Activated T-cell treated with anti-CD3 and anti-CD28 coated beads for 24 hours (primary cell): ENCODE measurements at regions not wholly inside any gene's neighbourhood (a gene's known extent, or its start where the extent isn't known, plus 50 kb on each side); places are given as distances from the start of the nearest gene placed in this dataset.

Experiments used
- DNase-seq: peaks from one replicate; pipeline ENCODE4 v3.0.0-alpha.2; 2020; ENCODE audit warnings: low read depth

DNA sequence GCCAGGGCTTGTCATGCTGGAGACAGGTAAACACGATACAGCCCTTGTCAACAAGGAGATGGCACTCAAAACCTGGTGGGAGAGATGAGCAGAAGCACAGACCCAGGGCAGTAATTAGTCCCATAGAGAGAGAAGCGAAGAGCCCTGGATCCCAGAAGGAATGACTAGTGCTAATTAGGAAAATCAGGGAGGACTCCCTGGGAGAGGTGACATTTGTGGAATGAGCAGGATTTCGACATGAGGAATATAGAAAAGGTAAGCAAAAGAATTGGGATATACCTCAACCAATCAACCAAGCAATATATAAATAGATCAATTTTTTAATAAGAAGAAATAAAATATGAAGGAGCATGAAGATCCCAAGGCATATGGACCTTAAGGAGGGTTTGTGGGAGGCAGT, 98.5 kb upstream of the GJB5 start:
- no peak for DNase-seq

DNA sequence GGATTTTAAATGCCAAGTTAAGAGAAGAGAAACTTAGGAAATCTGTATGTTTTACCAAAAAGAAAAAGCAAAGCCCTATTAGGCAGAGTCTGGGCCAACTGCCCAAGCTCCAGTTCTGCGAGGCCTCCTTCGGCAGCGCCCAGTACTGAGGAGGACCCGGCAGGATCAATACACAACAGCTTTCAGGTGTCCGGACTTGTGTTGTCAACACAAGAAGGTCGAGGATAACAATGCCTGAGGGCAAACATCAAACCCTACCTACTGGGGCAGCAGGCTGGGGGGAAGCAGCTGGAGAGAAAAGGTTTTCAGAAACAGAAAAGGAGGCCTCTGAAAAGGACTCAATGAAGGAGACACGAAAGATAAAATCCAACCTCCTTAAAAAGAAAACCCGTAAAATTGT, 98.1 kb upstream of the GJB5 start:
- DNase-seq = no peak

DNA sequence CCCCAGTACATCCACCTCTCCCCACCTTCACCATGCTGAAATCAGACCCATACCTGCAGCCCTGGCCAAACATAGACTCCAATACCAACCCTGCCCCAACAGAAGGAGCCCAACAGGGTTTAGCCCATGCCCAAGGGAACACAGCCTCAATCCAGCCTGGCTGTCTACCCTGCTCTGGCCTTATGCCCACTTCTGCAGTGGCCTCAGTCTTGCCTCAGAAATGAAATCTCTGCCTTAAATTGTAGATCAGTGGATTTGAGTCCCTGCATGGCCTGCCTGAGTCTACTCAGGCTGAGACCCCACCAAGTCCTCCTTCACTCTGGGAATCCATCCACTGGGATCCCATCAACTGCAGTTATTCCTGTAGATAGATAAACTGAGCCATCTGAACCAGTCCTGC, 97.6 kb upstream of the GJB5 start:
- no peak for DNase-seq

DNA sequence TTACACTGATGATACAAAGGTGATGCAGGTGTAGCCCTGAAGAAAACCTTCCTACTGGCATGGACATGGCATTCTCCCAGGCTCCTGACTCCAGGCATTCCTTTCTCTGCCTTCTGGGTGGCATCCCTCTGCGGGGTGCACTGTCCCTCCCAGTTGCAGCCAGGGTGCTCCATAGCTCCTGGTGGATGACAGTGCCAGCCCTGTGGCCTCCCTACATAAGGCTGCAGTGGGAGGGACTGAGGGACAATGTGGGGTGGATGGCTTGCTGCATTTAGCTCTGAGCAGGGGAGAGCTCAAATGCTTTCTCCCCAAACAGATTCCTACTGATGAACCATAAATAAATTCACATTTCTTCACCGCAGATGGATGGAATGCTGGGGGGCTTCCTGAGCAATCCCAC, 97.0 kb upstream of the GJB5 start:
- no peak for DNase-seq

DNA sequence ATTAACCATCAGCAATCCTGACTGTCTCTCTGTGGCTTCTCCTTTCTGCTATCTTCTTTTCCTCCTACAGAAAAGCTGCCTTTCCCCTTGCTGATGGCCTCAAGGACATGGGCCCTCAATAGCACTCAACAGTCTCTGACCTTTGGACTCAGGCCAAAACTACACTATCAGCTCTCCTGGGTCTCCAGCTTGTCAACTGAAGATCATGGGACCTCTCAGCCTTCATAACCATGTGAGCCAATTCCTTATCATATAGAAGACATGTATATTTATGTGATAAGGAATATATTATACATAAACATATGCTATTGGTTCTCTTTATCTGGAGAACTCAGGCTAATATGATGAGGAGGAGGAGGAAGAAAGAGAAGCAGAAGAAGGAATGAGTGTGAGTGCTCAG, 91.8 kb upstream of the GJB5 start:
- DNase-seq = no peak

DNA sequence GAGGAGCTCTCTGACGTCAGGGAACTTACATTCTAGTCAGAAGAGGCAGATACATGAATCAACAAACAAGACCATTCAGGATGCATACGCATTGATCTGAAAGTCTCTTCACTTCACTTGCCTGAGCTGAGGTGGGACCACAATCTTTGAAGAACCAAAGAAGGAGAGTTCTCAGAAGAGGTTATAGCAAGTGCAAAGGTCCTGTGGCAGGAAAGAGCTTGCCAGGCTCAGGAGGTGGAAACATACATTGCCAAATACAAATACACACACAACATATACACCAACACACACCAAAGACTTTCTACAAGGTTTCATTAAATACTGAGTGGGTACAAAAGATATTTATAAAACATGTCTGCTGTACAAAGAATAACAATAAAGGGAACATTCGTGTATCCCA, 86.8 kb upstream of the GJB5 start:
- no peak for DNase-seq

DNA sequence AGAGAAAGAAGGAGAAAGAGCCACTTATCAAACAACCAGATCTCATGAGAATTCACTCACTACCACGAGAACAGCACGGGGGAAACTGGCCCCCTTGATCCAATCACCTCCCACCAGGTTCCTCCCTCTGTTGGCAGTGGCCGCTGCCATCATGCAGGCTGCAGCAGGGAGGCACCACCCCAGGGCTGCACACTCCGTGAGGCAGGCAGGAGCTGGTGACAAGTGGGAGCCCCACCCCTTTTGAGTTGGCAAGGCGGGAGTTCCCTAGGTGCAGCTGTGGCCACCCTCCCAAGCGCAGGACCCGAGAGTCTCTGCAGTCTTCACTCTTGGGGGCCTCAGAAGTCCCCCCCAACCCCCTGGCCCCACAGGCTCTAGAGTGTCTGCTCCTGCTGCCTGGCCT, 83.9 kb upstream of the GJB5 start:
- DNase-seq = no peak

DNA sequence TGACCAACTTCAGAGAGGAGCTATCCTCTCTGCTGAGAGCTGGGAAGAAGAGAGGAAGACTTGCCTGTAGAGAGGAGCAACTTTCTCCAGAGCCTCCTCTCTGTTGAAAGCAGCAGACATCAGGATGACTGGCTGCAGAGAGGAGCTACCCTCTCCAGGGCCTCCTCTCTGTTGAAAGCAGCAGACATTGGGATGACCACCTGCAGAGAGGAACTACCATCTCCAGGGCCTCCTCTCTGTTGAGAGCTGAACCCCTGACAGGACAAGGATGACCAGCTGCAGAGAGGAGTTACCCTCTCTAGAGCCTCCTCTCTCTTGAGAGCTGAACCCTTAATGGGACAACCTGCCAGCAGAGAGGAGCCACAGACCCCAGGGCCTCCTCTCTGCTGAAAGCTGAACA, 83.0 kb upstream of the GJB5 start:
- no peak for DNase-seq

DNA sequence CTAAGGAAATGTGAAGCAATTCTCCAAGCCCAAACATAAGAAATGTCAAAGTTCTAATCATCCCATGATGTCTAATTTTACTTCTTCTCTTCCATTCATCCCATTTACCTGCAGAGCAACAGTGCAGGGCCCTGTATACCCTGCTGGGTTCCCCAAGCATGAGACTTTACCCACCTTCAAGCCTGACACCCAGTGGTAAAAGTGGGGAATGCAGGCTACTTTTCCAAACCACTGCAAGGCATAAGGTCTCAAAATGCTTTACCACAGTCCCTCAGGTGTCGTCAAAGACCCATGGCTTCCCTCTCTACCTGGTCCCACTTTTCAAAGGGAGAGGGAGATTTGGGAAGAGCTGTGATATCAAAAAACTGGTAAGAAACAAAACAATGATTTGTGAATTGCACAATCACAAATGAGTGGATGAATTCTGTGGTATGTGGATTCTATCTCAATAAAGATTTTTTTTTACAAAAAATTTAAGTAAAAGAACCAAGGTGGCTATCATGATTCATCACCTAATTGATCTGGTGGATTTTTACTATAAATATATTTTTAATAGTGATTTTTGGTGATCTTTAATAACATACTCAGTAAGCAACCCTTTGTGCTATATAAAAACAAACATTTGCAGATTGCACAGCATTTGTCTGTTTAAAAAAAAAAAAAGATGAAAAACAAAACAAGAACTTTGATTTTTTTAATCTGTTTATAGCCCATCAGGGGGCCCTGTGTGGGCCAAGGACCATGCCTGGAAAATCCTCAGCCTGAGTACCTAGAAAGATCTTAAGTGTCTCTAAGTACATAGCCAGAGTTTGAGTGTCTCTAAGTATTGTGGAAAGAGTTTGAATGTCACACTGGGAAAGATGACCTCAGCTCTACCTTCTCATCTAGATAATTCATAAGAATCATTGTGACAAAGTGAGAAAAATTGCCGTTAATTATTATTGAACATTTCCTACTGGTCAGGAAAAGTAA, 73.1 kb upstream of the GJB5 start:
- peak; percentile 37 for DNase-seq

DNA sequence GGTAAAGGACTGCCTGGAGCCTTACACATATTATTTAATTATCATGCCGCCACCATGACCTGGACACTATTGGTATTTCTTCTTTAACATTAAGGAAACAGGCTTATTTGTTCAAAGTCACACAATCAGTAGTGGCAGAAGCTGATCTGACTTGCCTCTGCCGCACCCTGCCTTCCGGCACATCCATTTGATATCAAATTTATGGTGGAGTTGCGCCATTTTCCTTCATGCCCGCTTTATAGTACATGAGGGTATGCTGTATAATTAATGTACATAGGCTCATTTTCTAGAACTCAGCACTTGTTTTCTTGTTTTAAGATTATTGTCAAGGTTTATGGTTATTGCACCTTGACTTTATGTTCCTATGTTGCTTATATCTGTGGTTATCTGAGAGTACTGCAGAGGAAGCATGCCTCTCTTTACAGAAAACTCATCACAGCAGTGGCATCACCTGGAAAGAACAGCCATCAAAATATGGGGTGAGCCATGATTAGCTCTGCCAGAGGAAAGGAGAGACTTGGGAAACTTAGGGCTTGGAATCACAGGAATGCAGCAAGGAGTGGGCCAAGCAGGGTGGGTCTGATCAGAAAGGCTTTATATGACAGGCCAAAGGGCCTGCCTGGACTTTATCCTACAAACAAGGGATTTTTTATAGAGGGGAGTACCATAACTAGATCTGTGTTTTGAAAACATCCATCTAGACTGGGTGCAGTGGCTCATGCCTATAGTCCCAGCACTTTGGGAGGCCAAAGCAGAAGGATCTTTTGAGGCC, 72.2 kb upstream of the GJB5 start:
- no peak for DNase-seq

DNA sequence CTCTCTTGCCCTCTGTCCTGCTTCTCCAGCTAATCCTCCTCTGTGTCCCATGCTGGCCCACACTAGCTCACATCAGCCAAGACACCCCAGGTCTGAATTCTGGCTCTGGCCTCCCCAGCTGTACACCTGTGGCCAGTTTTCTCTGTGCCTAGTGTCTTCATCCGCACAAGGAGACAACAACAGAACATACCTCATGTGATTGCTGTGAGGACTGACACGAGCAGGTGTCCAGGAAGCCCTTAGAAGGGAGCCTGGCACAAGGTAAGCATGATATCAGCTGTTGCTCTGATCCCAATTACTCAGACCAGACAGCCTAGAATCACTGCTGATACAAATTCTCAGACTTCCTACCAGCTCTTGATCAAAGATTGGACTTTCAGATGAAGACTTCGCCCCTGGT, 71.2 kb upstream of the GJB5 start:
- DNase-seq = no peak

DNA sequence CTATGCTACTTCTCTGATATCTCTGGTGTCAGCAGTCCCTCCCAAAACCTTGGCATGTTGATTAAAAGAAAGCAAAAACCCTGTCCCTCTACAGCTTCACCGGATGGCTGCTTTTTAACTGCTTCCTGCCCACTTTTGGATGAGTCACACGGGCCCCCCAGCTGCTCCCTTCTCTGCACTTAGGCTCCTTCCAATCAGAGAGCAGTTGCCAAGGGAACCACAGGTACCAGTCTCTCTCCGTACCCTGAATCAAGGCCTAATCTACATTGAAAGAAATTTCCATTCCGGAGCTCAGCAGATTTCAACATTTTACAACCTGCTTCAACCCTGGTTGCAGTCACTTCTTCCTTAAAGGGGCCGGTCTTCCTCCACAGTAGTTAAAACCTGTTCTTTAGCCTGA, 70.6 kb upstream of the GJB5 start:
- DNase-seq = no peak

DNA sequence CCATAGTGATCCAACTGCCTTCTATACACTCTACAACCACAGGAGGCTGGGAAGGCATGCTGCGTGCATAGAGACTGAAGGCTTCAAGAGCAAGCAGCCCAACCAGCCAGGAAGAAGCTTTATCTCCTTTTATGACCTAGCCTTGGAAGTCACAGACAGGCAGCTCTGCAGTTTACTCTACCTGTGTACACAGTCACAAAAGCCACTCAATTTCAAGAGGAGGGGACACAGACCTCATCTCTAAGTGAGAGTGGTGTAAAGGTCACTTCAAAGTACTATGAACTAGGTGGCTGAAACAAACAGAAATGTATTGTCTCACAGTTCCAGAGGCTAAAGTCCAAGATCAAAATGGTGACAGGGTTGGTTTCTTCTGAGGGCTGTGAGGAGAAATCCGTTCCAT, 69.6 kb upstream of the GJB5 start:
- DNase-seq = no peak

DNA sequence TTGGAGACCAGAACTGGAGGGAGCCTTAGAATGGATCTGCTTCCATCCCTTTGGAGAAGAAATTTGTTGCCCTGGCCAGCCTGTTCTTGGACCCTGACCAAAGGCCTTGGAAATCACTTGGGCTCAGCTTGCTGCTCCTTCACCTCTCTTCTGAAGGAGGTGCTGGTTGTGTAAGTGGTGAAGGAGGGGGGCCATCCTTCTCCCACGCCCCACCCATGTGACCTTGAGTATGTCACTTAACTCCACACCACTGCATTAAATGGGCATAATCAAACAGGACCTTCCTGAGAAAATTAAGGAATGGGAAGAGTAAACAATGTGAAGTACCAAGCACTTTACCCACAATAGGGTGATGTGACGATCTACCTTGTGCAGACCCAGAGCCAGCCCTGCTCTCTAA, 68.3 kb upstream of the GJB5 start:
- no peak for DNase-seq

DNA sequence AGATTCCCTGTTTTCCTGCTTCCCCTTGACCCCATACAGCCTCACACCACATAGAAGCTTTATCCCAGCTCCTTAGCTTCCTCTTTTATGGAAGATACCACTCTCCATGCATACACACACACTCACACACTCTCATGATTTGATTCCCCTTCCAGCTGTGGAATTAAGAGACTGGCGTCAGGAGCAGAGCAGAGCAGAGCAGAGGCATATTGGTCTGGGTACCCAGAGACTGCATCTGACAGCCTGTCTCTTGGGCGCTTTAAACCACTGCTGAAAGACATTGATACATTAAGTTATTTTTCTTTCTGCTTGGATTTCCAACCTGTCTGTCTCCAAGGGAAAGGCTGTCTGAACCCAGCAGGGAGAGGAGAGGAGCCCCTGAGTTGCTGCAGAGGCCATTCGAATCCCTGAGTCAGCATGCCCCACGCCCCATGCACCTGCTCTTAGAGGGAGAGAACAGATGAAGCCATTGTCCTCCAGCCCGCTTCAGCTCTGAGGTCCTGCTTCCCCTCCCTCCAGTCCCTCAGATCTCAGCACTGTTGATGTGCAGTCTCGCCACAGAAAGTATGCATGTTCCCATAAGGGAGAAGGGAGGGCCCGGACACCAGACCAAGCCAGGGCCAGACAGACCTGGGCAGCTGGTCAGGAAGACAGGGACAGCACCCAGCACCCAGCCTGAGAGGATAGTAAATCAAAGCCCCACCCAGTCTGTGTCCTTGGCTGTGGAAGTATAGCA, 66.7 kb upstream of the GJB5 start:
- no peak for DNase-seq

DNA sequence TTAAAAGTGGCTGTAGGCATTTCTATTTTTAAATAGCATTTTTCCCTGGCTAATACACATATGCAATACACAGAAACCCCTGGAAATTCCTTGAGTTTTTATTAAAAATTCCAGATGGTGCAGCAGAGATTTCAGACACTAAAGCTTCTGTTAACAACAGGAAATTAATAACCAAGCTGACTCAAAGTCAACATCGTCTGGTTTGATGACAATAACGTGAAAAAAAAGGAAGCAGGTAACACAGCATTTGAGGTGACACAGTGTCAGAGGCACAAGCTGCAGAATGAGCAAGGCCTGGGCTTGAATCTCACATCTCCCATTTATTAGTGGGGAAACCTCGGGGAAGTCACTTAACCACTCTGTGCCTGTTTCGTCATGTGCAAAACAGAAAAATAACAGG, 64.6 kb upstream of the GJB5 start:
- DNase-seq = no peak

DNA sequence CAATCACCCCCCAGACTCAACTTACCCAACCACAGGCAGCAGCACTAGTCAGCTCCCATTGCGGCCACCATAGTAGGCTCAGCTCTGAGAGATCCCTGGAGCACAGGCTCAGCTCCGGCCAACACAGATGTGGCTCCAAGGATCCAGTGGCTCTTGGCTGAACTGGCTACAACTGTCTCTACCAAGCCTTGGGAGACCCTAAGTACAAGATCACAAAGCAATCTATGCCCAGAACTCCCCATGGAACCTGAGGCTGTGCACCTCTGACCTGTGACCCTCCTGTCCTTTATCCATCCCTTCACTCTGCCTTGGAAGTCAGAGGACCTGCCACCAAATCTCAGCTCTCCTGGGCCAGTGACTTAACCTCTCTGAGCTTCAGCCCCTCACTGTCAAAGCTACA, 61.8 kb upstream of the GJB5 start:
- no peak for DNase-seq

DNA sequence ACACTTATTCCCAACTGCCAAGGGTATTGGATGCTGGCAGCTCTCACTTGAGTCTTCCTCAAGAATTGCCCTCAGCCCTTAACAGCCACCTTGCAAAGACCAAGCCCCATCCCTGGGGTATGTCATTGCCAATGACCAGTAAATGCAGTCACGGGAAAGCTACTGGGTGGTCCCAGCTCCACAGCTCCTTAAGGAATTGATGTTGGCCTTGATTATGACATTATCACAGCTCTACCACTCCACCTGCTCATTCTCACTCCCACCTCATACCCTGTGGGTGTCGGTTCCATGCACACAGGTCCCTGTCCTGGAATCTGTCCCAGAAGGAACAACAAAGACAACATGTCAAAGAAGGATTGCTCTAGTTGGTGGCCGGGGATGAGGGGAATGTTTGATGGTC, 60.5 kb upstream of the GJB5 start:
- no peak for DNase-seq

DNA sequence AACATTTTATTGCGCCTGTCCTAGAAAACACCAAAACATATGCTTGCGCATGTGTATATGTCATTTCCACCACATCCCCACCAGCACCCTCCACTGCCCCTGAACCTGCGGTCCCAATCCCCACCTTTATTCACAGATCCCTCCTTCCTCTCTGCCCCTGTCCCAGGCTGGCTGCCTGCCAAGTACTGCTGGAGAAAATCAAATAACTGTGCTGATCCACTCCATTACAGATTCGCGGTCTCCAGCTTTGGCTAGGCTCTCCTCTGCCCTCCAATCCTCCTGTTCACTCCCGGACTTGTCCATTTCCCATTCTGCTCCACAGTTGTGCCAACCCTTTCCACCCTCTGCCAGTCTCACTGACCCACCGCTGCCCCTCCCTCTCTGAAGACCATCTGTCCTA, 59.3 kb upstream of the GJB5 start:
- no peak for DNase-seq

DNA sequence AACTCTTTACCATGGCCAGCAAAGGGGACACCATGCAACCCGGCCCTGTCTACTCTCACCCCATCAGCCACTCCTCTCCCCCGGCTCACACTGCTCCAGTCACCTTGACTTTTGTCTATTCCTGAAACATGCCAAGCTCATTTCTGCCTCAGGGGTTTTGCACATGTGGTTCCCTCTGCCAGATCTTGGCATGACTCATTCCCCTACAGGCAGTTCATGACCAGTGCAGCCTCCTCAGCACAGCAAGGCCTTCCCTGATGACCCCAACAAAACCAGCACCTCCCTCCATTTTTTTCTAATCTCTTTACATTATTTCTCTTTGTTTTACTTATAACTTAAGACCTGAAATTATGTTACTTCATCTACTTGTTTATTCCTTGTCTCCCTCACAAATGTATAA, 58.6 kb upstream of the GJB5 start:
- no peak for DNase-seq

DNA sequence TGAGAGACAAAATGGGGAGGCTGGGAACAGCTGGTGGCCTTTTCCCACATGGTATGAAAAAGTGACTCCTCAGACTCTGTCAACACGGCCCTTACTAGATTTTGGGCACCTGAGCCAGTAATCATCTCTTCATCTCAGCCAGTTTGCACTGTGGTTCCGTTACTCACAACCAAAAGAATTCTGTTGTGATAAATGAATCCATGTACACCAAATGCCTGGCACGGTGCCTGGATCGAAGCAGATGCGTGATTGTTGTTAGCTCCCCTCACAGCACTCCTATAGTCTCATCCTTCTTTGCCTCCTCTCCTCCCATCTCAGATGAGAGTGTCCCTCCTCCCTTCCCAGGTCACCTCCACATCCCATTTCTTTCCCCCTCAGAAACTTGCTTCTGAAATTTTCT, 57.9 kb upstream of the GJB5 start:
- DNase-seq = no peak

DNA sequence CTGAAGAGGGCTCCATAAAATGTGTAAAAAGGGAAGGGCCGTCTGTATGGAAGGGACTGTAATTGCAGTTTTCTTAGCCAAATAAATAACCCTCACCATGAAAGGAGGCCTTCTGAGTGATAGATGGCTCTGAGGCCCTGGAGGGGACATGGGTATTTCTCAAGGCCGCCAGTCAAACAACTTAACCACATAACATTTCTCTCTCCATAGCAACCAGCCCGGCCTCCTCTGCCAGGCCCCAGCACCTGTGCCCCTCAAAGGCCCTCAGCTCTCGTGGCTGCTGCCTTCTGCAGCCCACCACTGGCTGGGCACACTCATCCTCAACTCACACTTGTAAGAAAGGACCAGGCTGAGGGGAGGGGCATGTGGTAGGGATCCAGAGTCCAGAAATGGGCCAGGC, 57.0 kb upstream of the GJB5 start:
- DNase-seq = no peak
